HG03575 (cell line): ENCODE measurements at regions not wholly inside any gene's neighbourhood (a gene's known extent, or its start where the extent isn't known, plus 50 kb on each side); places are given as distances from the start of the nearest gene placed in this dataset.

Source experiments
- ATAC-seq: cut with Tn5 transposase; IDR thresholded peaks from one replicate; pipeline ENCODE4 v1.9.1; 2021; ENCODE audit not compliant: unreplicated experiment, insufficient number of reproducible peaks, low FRiP score; ENCODE audit errors: extremely low read depth

DNA sequence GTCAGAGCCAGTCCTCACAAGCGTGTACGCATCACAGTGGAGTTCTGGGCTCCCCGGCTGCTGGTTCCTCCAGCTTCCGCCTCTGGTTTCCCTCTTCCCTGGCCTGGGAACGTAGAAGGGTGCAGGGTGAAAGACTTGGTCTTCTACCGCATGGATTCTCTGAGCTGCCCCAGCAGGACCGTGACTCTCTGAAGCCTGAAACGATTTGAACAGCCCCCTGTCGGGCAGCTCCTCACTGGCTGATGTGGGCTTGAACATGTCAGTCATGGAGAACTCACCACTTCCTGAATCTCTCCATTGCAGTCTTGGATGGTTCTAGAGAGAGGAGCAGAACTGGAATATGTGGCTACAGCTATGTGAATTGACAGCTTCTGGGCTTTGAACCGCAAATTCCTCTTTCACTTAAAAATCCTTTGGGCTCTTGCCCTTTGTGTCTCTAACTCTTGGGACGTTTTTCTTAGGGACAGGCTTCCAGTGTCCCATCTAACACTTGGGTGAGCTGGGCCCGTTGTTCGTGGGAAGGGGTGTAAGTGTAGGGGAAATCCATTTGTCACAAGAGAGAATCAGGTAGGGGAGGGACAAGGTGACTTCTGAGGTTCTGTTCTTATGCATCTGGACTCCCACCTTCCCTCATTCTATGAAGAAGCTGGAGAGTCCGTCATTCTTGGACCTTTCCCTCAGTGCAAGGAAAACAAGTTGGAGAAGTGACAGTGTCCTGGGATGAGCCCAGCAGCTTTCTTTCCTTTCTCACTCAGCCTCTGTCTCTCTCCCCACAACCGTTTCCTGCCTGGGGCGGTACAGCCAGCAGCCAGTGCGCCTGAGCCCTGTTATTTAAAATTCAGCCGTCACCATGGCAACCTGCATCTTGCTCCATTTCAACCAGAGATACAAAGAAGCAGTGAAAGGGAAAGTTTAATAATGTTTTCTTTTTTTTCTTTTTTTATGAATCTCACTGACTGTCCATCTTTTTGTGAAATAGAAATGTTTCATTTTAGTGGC lies 84.7 kb downstream of the PTTG1 start:
- ATAC-seq = peak; percentile 84

DNA sequence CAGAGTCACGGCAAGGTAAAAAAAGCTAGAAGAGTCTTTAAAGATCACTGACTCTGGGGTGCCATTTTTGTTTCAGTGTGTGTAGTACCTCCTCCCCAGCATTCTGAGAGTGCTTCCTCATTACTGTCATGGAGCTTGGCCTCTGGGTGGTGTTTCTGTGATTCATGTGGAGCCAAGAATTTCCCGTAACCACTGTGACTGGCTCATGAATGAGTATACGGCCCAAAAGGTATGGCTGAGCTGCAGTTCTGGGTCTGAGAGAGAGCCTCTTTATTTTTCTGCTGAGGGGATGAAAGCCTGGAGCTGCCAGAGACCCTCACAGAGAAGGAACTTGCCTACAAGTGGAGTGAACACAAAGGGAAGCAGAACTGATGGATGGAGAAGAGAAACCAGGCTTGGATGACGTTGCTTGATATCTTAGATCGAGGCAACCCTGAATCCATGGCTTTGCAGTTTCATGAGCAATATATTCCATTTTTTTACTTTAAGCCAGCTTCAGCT lies 85.6 kb downstream of the PTTG1 start:
- ATAC-seq = no peak

DNA sequence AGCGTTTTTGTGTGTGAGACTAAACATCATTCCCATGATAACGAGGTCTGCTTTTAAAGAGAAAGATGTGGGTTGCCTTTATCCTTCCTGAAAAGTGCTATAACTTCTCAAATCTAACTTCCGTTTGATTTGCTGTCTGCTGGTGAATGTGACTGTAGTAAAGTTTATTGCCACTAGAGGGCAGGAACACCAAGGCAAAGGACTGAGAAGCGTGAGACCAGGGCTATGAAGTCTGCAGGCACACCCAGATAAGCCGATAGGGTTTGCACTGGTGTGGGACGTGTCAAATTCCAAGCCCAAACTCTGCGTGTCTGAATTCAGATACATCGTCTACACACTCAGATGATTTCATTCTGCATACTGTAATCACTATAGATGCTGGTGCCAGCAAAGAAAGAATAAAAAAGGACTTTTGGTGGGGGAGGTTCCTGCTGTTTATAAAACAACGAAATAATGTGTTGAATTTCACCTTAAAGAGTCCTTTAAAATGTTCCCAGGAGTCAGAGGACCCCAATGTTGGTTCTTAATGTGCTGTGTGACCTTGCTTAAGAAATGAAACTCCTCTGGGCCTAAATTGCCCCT lies 87.2 kb downstream of the PTTG1 start:
- ATAC-seq = peak; percentile 60

DNA sequence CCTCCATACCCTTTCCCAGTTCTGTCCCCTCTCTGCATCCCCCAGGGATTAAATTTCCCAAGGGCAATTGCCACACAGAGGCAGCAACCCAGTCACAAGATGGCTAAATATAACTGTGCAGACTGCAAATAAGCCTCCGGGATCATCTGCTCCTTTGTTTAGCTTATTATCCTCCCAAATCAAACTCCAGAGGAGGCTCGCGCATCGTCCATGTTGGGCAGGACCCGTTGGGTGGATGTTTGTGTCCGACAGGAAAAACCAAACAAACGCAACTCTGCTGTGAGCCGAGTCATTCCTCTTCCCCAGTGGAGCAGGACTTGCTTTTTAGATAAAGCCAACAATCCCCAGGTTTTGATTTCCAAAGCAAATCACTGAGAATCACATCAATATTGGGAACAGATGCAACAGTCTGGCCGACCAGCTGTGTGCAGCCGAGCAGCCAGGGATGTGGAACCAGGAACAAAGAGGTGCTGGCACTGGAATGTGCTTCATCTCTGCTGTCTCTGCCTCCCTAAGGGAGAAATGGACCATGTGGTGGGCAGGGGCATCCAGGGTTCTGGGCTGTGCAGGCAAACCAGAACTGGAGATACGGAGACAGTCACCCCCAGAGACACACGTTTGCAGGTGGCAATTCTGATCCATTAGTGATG lies 89.8 kb downstream of the PTTG1 start:
- no peak for ATAC-seq
